HFFc6 (cell line): ENCODE measurements at regions not wholly inside any gene's neighbourhood (a gene's known extent, or its start where the extent isn't known, plus 50 kb on each side); places are given as distances from the start of the nearest gene placed in this dataset.
"Not testable (repeated sequence)": the region's sequence is repeated elsewhere in the genome, so short reads cannot be mapped to it uniquely, and the experiment has no call there.

Source experiments
- DNase-seq: peaks from one replicate; pipeline ENCODE4 v3.0.0-alpha.2; 2018
- H3K27ac Mint-ChIP-seq: 2 replicates; pipeline ENCODE4 v1.8.0; 2020; ENCODE audit warnings: mild to moderate bottlenecking, mixed read lengths
- H3K27me3 Mint-ChIP-seq: 2 replicates; pipeline ENCODE4 v1.8.0; 2021; ENCODE audit warnings: mild to moderate bottlenecking, moderate library complexity, mixed read lengths; ENCODE audit not compliant: insufficient read depth
- H3K36me3 Mint-ChIP-seq: 2 replicates; pipeline ENCODE4 v1.8.0; 2021; ENCODE audit warnings: low read depth, mixed read lengths
- H3K4me1 Mint-ChIP-seq: 2 replicates; pipeline ENCODE4 v1.8.0; 2020; ENCODE audit warnings: low read depth, mixed read lengths
- H3K4me3 Mint-ChIP-seq: 2 replicates; pipeline ENCODE4 v1.8.0; 2020; ENCODE audit warnings: mild to moderate bottlenecking, moderate library complexity, mixed read lengths
- H3K9me3 Mint-ChIP-seq: 2 replicates; pipeline ENCODE4 v1.8.0; 2020; ENCODE audit warnings: mild to moderate bottlenecking, mixed read lengths
- TF ChIP-seq, protein P1 (sequence below): fragments of 200-600 bp; sonication (generic); IDR thresholded peaks from 2 replicates; pipeline ENCODE4 v1.5.0; 2021; ENCODE audit warnings: antibody characterized with exemption, mild to moderate bottlenecking

DNA sequence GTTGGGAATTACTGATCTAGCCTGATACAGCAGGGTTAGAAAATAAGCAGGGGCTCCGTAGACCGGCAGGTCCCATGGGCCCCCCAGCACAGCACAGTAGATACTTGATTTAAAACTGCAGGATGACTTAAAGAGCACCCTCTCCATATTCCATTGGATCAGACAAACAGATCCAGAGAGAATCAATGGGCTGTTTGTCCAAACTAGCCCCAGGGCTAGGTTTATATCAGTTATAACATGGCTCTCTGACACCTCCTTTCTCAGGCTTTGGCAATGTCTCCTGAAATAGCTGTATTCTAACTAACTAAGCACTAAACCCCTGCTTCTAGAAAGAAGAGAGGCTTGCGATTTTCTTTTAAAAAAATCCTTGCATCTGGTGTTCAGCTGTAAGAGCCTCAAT is 100.4 kb upstream of the GALNT18 start:
- Mint-ChIP-seq H3K4me1 (no peaks in the 10 kb centered on the region), H3K27me3 (peaks cover 21% of the 10 kb centered on the region), H3K27ac (no peak overlapping the region), H3K36me3 (no peaks in the 10 kb centered on the region), H3K4me3 (no peak overlapping the region), H3K9me3 (peaks cover 4% of the 10 kb centered on the region)
- DNase-seq = no peak
- TF ChIP-seq, protein P1, sequence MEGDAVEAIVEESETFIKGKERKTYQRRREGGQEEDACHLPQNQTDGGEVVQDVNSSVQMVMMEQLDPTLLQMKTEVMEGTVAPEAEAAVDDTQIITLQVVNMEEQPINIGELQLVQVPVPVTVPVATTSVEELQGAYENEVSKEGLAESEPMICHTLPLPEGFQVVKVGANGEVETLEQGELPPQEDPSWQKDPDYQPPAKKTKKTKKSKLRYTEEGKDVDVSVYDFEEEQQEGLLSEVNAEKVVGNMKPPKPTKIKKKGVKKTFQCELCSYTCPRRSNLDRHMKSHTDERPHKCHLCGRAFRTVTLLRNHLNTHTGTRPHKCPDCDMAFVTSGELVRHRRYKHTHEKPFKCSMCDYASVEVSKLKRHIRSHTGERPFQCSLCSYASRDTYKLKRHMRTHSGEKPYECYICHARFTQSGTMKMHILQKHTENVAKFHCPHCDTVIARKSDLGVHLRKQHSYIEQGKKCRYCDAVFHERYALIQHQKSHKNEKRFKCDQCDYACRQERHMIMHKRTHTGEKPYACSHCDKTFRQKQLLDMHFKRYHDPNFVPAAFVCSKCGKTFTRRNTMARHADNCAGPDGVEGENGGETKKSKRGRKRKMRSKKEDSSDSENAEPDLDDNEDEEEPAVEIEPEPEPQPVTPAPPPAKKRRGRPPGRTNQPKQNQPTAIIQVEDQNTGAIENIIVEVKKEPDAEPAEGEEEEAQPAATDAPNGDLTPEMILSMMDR = no peak

DNA sequence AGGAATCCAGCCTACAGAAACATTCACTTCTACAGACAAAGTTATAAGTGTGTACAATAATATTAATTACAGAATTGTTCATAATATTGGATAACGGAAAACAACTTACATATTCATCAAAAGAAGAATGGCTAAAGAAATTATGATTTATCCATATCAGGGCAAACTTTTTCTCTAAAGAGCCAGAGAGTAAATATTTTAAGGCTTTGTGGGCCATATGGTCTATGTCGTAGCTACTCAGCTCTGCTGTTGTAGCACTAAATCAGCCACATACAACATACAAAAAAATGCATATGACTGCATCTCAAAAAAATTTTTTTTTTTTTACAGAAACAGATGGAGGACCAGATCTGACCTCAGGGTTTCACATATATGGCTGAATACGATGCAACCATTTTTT is 96.7 kb upstream of the GALNT18 start:
- Mint-ChIP-seq H3K9me3 (peaks cover 31% of the 10 kb centered on the region), H3K27ac (no peak overlapping the region), H3K27me3 (peaks cover 14% of the 10 kb centered on the region), H3K4me1 (no peaks in the 10 kb centered on the region), H3K36me3 (peaks cover 13% of the 10 kb centered on the region), H3K4me3 (no peak overlapping the region)
- DNase-seq = no peak
- TF ChIP-seq, protein P1 = no peak

DNA sequence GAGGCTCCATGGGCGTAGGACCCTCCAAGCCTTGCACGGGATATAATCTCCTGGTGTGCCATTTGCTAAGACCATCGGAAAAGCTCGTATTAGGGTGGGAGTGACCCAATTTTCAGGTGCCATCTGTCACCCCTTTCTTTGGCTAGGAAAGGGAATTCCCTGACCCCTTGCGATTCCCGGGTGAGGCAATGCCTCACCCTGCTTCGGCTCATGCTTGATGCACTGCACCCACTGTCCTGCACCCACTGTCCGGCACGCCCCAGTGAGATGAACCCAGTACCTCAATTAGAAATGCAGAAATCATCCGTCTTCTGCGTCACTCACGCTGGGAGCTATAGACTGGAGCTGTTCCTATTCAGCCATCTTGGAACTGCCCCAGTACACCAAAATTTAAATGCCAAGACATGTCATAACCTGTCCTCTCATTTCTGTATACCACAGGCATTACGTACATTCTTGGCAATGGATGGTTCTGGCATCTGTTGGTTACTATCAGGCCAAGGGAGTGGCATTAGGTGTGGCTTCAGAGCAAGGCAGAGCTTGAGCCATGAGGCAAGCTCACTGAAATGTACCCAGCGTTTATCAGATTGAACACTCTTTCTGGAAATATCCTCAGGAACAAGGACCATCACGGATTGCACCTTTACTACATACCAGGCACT is 95.4 kb upstream of the GALNT18 start:
- Mint-ChIP-seq H3K36me3 (peaks cover 13% of the 10 kb centered on the region), H3K27me3 (peaks cover 5% of the 10 kb centered on the region), H3K4me1 (no peaks in the 10 kb centered on the region), H3K9me3 (peaks cover 31% of the 10 kb centered on the region), H3K27ac (no peak overlapping the region), H3K4me3 (no peak overlapping the region)
- no peak for DNase-seq
- TF ChIP-seq, protein P1 = no peak

DNA sequence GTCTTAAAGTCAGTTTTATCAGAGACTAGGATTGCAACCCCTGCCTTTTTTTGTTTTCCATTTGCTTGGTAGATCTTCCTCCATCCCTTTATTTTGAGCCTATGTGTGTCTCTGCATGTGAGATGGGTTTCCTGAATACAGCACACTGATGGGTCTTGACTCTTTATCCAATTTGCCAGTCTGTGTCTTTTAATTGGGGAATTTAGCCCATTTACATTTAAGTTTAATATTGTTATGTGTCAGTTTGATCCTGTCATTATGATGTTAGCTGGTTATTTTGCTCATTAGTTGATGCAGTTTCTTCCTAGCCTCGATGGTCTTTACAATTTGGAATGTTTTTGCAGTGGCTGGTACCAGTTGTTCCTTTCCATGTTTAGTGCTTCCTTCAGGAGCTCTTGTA is 93.3 kb upstream of the GALNT18 start:
- H3K4me1 Mint-ChIP-seq, H3K4me3 Mint-ChIP-seq, DNase-seq, H3K27me3 Mint-ChIP-seq, H3K27ac Mint-ChIP-seq: not testable (repeated sequence)
- Mint-ChIP-seq H3K36me3 (peaks cover 13% of the 10 kb centered on the region), H3K9me3 (peaks cover 31% of the 10 kb centered on the region)

DNA sequence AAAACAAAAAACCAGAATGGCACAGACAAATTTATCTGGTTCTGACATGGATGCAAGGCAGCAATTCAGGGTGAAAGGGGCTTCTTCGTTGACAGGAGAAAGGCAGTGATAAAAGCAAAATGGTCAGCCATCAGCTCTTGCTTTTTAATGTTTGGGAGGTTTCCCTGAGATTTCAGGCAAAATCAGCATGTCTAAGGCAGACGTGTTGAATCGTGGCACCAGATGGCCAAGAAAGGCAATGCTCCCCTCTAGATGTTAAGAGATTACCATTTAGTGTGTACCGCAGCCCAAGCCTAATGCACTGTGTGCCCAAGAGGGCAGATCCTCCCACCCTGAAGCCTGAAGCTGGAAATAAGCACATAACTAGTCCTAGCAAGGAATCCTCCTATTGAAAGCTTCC is 88.8 kb upstream of the GALNT18 start:
- Mint-ChIP-seq H3K4me1 (peaks cover 13% of the 10 kb centered on the region; the same call in 1 of the 2 replicates), H3K27ac (no peak overlapping the region), H3K36me3 (peaks cover 8% of the 10 kb centered on the region; the same call in 1 of the 2 replicates), H3K4me3 (no peak overlapping the region), H3K27me3 (peaks cover 19% of the 10 kb centered on the region), H3K9me3 (peaks cover 11% of the 10 kb centered on the region)
- DNase-seq = no peak
- TF ChIP-seq, protein P1 = no peak

DNA sequence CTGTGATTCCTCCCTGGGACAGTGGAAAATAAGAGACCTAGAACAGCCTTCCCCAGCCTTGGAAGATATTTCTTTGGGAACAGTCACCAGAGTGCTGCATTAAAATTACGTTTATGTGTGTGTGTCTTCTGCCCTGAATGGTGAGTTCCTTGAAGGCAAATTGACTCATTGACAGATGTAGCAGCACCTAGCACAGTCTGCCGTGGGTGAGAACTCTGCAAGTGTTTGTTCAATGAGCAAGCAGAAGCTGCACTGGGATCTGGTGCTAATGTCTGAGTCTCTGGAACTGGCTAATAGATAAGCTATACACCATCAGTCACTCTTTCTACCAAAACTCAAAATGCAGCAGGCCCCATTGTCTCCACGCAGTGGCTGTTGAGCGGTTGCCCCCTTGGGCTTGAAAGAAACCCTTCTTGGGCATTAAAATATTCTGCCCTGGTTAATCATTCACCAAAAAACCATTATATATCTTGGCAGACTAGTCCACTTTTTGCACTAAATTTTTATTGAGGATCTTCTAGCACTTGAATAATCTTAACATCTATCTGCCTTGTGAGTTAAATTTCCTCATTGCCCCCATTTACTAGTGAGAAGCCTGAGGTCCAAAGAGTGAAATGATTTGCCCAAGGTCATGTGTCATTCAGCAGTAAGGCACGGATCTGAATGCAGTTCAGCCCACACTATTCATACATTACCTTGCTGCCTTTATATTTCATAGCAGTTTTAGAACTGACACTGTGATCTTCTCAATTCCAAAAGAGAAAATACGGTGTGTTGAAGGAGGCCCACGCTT is 87.8 kb upstream of the GALNT18 start:
- Mint-ChIP-seq H3K27ac (no peak overlapping the region), H3K4me1 (peaks cover 13% of the 10 kb centered on the region; the same call in 1 of the 2 replicates), H3K9me3 (peaks cover 2% of the 10 kb centered on the region; the same call in 1 of the 2 replicates), H3K27me3 (peaks cover 21% of the 10 kb centered on the region), H3K4me3 (no peak overlapping the region), H3K36me3 (no peaks in the 10 kb centered on the region; the same call in 1 of the 2 replicates)
- DNase-seq = no peak
- TF ChIP-seq, protein P1 = no peak
